ENCODE measurements at regions not wholly inside any gene's neighbourhood (a gene's known extent, or its start where the extent isn't known, plus 50 kb on each side); places are given as distances from the start of the nearest gene placed in this dataset.

DNA sequence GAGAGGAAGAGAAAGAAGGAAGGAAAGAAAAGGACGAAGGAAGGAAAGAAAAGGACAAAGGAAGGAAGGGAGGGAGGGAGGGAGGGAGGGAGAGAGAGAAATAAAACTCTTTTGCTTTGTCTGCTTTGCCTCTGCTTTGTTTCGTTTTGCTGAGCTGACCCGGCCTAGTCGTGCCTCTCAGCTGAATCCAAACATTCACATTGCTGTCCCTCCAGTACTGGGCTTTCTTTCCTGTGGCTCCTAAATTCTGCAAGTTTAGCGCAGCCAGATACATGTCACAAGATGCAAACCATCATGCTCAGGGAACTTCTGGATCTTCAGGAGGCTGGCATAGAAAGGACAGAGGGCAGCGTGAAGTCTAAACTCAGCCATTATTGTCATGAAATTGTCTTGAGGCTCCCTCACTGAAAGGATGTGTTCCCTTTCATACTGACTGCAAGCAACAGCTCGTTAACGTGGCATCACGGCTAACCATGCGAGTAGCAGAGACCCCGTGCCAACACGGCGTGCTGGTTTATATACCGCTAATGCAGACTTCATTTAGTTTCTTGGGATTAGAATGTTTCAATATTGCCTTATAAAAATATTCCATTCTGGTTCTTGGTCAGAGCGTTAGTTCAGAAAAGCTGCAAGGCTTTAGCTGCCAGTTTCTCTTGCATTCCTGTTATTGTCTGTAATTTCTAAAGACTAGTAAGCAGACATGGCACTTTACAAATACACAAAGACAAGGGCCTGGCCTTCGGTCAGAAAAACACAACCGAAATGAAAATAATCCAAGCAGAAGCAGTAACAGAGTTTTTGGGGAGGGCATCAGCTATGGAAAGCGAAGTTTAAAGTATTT, 94.2 kb downstream of the TMEM174 start:
- TF ChIP-seq, protein P1, sequence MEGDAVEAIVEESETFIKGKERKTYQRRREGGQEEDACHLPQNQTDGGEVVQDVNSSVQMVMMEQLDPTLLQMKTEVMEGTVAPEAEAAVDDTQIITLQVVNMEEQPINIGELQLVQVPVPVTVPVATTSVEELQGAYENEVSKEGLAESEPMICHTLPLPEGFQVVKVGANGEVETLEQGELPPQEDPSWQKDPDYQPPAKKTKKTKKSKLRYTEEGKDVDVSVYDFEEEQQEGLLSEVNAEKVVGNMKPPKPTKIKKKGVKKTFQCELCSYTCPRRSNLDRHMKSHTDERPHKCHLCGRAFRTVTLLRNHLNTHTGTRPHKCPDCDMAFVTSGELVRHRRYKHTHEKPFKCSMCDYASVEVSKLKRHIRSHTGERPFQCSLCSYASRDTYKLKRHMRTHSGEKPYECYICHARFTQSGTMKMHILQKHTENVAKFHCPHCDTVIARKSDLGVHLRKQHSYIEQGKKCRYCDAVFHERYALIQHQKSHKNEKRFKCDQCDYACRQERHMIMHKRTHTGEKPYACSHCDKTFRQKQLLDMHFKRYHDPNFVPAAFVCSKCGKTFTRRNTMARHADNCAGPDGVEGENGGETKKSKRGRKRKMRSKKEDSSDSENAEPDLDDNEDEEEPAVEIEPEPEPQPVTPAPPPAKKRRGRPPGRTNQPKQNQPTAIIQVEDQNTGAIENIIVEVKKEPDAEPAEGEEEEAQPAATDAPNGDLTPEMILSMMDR (IDR thresholded peaks at IDR 0.05; ENCODE audit: poor library complexity) = no peak
- TF ChIP-seq EZH2phosphoT487 (IDR thresholded peaks at IDR 0.05; ENCODE audit: low read depth, severe bottlenecking, unreplicated experiment) (no peak), EZH2 (IDR thresholded peaks at IDR 0.05; ENCODE audit: borderline replicate concordance) (no peak)
